Tibial nerve (tissue), 4 donors: ENCODE measurements at regions not wholly inside any gene's neighbourhood (a gene's known extent, or its start where the extent isn't known, plus 50 kb on each side); places are given as distances from the start of the nearest gene placed in this dataset.

Source experiments
- DNase-seq, 2 donors: peaks; one replicate each; pipeline ENCODE4 v3.0.0-alpha.2; 2019; ENCODE audit warnings: low spot score in 2 of 2
- H3K27ac ChIP-seq, 4 donors: fragments of 200-600 bp; sonication (generic) in 3 of 4; one replicate each; pipeline ENCODE4 v1.5.1; 2017 to 2019; ENCODE audit warnings: mild to moderate bottlenecking in 1 of 4
- H3K27me3 ChIP-seq, 2 donors: fragments of 200-600 bp; sonication (generic) in 1 of 2; one replicate each; pipeline versions ENCODE4 v1.5.1 to v1.6.0; 2017 to 2019
- H3K36me3 ChIP-seq, 3 donors: fragments of 200-600 bp; sonication (generic); one replicate each; pipeline ENCODE4 v1.5.1; 2018 to 2019
- H3K4me1 ChIP-seq, 4 donors: fragments of 200-600 bp; sonication (generic) in 3 of 4; one replicate each; pipeline ENCODE4 v1.5.1; 2017 to 2019
- H3K4me3 ChIP-seq, 4 donors: fragments of 200-600 bp; sonication (generic) in 3 of 4; one replicate each; pipeline ENCODE4 v1.5.1; 2017 to 2019; ENCODE audit warnings: mild to moderate bottlenecking in 1 of 4, moderate library complexity in 1 of 4
- H3K9me3 ChIP-seq, 4 donors: fragments of 200-600 bp; sonication (generic) in 3 of 4; one replicate each; pipeline ENCODE4 v1.5.1; 2017 to 2019
- EP300 ChIP-seq, 2 donors: sonication (generic); formaldehyde crosslinking; IDR thresholded peaks; one replicate each; pipeline ENCODE4 v1.6.1; 2017; ENCODE audit warnings: antibody characterized with exemption in 2 of 2, mild to moderate bottlenecking in 1 of 2
- POLR2A ChIP-seq, 2 donors: fragments of 450-650 bp; IDR thresholded peaks; one replicate each; pipeline ENCODE4 v1.6.1; 2017; ENCODE audit warnings: antibody characterized with exemption in 2 of 2, mild to moderate bottlenecking in 2 of 2, moderate library complexity in 2 of 2
- WGBS, 2 donors: methylation state at CpG; one replicate each; pipeline ENCODE4 v1.1.5; 2018; 5-methylcytosine and 5-hydroxymethylcytosine counted together
- TF ChIP-seq, protein P1 (sequence below), 5 experiments: fragments of 200-600 bp in 3 of 5; fragments of 450-650 bp in 2 of 5; sonication (generic) in 3 of 5; IDR thresholded peaks; one replicate each; pipeline ENCODE4 v1.5.1; 2016 to 2019; ENCODE audit warnings: antibody characterized with exemption in 5 of 5, mild to moderate bottlenecking in 3 of 5, moderate library complexity in 2 of 5

- peak overlapping the region in 2 of 4 donors; percentile 29 to 45 for H3K27ac ChIP-seq
- TF ChIP-seq, protein P1, sequence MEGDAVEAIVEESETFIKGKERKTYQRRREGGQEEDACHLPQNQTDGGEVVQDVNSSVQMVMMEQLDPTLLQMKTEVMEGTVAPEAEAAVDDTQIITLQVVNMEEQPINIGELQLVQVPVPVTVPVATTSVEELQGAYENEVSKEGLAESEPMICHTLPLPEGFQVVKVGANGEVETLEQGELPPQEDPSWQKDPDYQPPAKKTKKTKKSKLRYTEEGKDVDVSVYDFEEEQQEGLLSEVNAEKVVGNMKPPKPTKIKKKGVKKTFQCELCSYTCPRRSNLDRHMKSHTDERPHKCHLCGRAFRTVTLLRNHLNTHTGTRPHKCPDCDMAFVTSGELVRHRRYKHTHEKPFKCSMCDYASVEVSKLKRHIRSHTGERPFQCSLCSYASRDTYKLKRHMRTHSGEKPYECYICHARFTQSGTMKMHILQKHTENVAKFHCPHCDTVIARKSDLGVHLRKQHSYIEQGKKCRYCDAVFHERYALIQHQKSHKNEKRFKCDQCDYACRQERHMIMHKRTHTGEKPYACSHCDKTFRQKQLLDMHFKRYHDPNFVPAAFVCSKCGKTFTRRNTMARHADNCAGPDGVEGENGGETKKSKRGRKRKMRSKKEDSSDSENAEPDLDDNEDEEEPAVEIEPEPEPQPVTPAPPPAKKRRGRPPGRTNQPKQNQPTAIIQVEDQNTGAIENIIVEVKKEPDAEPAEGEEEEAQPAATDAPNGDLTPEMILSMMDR (IDR thresholded peaks at IDR 0.05), result peak; percentile 83 to 92 (median 85)
- no peak for TF ChIP-seq EP300 (IDR thresholded peaks at IDR 0.05)
- no peak for TF ChIP-seq POLR2A (IDR thresholded peaks at IDR 0.05)
- peak; percentile 78 to 95 for DNase-seq
- 2 to 3% methylated on average over 16 of the region's 16 CpGs for WGBS, 2 donors
- H3K9me3 ChIP-seq, result peaks cover 0 to 17% (median 0%) of the 10 kb centered on the region in 4 donors
- H3K4me3 ChIP-seq, result peak overlapping the region in 1 of 4 donors; percentile 1
- no peaks in the 10 kb centered on the region for H3K27me3 ChIP-seq
- H3K36me3 ChIP-seq, result no peaks in the 10 kb centered on the region
- peaks cover 0 to 12% (median 0%) of the 10 kb centered on the region in 4 donors for H3K4me1 ChIP-seq
Observed at GRCh38 chr1:222455188-222455879, 92.6 kb downstream of the HHIPL2 start.

DNA sequence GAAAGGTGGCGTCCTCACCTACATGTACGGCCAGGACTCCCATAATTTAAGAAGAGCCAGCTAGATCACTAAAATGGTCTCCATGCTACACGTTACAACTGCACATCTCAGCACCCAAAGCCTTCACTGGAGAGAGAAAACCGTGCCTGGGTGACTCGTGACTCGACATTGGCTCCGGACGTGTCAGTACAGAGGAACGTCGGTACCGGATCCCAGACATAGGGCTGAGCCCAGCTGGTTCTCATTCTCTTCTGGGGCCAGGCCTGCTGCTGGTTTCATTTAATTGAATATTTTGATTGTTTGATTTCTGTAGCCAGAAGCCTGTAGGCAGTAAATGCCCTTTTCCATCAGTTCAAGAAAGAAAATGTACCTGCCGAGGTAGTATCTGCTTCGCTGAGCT, 93.1 kb downstream of the HHIPL2 start:
- 31 to 35% methylated on average over 13 of the region's 13 CpGs for WGBS, 2 donors

GRCh38 chr1:222454186-222454585, 93.7 kb downstream of the HHIPL2 start:
- peaks cover 0 to 17% (median 0%) of the 10 kb centered on the region in 4 donors for H3K9me3 ChIP-seq
- H3K36me3 ChIP-seq, result no peaks in the 10 kb centered on the region
- 66 to 68% methylated on average over 5 of the region's 5 CpGs for WGBS, 2 donors
- H3K27me3 ChIP-seq, result no peaks in the 10 kb centered on the region
- peaks cover 0 to 12% (median 0%) of the 10 kb centered on the region in 4 donors for H3K4me1 ChIP-seq
- H3K27ac ChIP-seq, result no peak overlapping the region
- no peak for DNase-seq
- TF ChIP-seq POLR2A (IDR thresholded peaks at IDR 0.05), result no peak
- TF ChIP-seq EP300 (IDR thresholded peaks at IDR 0.05), result no peak
- TF ChIP-seq, protein P1 (IDR thresholded peaks at IDR 0.05), result no peak
- no peak overlapping the region for H3K4me3 ChIP-seq

More for the DNA sequence above, 93.1 kb downstream of the HHIPL2 start:
- Histone ChIP-seq H3K9me3 (peaks cover 0 to 17% (median 0%) of the 10 kb centered on the region in 4 donors), H3K27ac (peak overlapping the region in 2 of 4 donors; percentile 29 to 45), H3K4me1 (peaks cover 0 to 12% (median 0%) of the 10 kb centered on the region in 4 donors), H3K4me3 (peak overlapping the region in 1 of 4 donors; percentile 1), H3K27me3 (no peaks in the 10 kb centered on the region), H3K36me3 (no peaks in the 10 kb centered on the region)
- no peak for DNase-seq
- no peak for TF ChIP-seq POLR2A (IDR thresholded peaks at IDR 0.05)
- TF ChIP-seq EP300 (IDR thresholded peaks at IDR 0.05), result no peak
- TF ChIP-seq, protein P1 (IDR thresholded peaks at IDR 0.05), result no peak

- WGBS, 2 donors, result 78 to 94% methylated on average over 3 of the region's 3 CpGs
- Histone ChIP-seq H3K4me3 (no peak overlapping the region), H3K4me1 (peaks cover 0 to 12% (median 0%) of the 10 kb centered on the region in 4 donors), H3K36me3 (no peaks in the 10 kb centered on the region), H3K9me3 (peaks cover 0 to 3% (median 0%) of the 10 kb centered on the region in 4 donors), H3K27ac (no peak overlapping the region), H3K27me3 (no peaks in the 10 kb centered on the region)
- DNase-seq, result no peak
- no peak for TF ChIP-seq EP300 (IDR thresholded peaks at IDR 0.05)
- no peak for TF ChIP-seq POLR2A (IDR thresholded peaks at IDR 0.05)
- TF ChIP-seq, protein P1 (IDR thresholded peaks at IDR 0.05), result no peak
Observed at GRCh38 chr1:222452031-222452430, 95.9 kb downstream of the HHIPL2 start.

GRCh38 chr1:222443566-222443965, 104.3 kb downstream of the HHIPL2 start:
- TF ChIP-seq POLR2A (IDR thresholded peaks at IDR 0.05), result no peak
- TF ChIP-seq EP300 (IDR thresholded peaks at IDR 0.05), result no peak
- TF ChIP-seq, protein P1 (IDR thresholded peaks at IDR 0.05), result no peak
- DNase-seq, result no peak
- no peaks in the 10 kb centered on the region for H3K27me3 ChIP-seq
- H3K36me3 ChIP-seq, result no peaks in the 10 kb centered on the region
- WGBS, 2 donors, result 79 to 96% methylated on average over 2 of the region's 2 CpGs
- H3K9me3 ChIP-seq, result no peaks in the 10 kb centered on the region
- no peak overlapping the region for H3K27ac ChIP-seq
- H3K4me1 ChIP-seq, result no peaks in the 10 kb centered on the region
- H3K4me3 ChIP-seq, result no peak overlapping the region
